ENCODE measurements at regions not wholly inside any gene's neighbourhood (a gene's known extent, or its start where the extent isn't known, plus 50 kb on each side); places are given as distances from the start of the nearest gene placed in this dataset.

- TF ChIP-seq CTCF (IDR thresholded peaks at IDR 0.05; ENCODE audit: unreplicated experiment), result no peak
- no TSS peak for BruUV-seq (replicated peaks)
- Mint-ChIP-seq H3K27me3 (ENCODE audit: unreplicated experiment) (no peaks in the 10 kb centered on the region), H3K4me1 (ENCODE audit: low read depth, unreplicated experiment) (no peaks in the 10 kb centered on the region), H3K4me3 (ENCODE audit: low read depth, unreplicated experiment) (no peak overlapping the region), H3K27ac (ENCODE audit: unreplicated experiment) (no peak overlapping the region), H3K36me3 (ENCODE audit: insufficient read depth, unreplicated experiment) (no peaks in the 10 kb centered on the region), H3K9me3 (ENCODE audit: low read depth, unreplicated experiment) (no peaks in the 10 kb centered on the region)
- no peak for DNase-seq
- CTCF ChIA-PET, result no interaction called here
- intact Hi-C loops (cut with micrococcal nuclease; ENCODE audit: unreplicated experiment), result no loop called here
Measured at GRCh38 chr3:29167180-29167579, 113.7 kb upstream of the RBMS3 start.

GRCh38 chr3:29168081-29168480 is 112.8 kb upstream of the RBMS3 start:
- no TSS peak for BruUV-seq (replicated peaks)

GRCh38 chr3:29168696-29169095 is 112.2 kb upstream of the RBMS3 start:
- no TSS peak for BruUV-seq (replicated peaks)
- Mint-ChIP-seq H3K36me3 (ENCODE audit: insufficient read depth, unreplicated experiment) (no peaks in the 10 kb centered on the region), H3K27me3 (ENCODE audit: unreplicated experiment) (no peaks in the 10 kb centered on the region), H3K4me3 (ENCODE audit: low read depth, unreplicated experiment) (no peak overlapping the region), H3K27ac (ENCODE audit: unreplicated experiment) (no peak overlapping the region), H3K9me3 (ENCODE audit: low read depth, unreplicated experiment) (no peaks in the 10 kb centered on the region), H3K4me1 (ENCODE audit: low read depth, unreplicated experiment) (no peaks in the 10 kb centered on the region)
- DNase-seq, result no peak
- CTCF ChIA-PET, result no interaction called here
- TF ChIP-seq CTCF (IDR thresholded peaks at IDR 0.05; ENCODE audit: unreplicated experiment), result no peak
- intact Hi-C loops (cut with micrococcal nuclease; ENCODE audit: unreplicated experiment), result no loop called here

More at GRCh38 chr3:29168081-29168480, 112.8 kb upstream of the RBMS3 start:
- H3K4me1 Mint-ChIP-seq (ENCODE audit: low read depth, unreplicated experiment), result no peaks in the 10 kb centered on the region
- intact Hi-C loops (cut with micrococcal nuclease; ENCODE audit: unreplicated experiment), result no loop called here
- no peaks in the 10 kb centered on the region for H3K36me3 Mint-ChIP-seq (ENCODE audit: insufficient read depth, unreplicated experiment)
- no peak overlapping the region for H3K4me3 Mint-ChIP-seq (ENCODE audit: low read depth, unreplicated experiment)
- no peaks in the 10 kb centered on the region for H3K9me3 Mint-ChIP-seq (ENCODE audit: low read depth, unreplicated experiment)
- no peaks in the 10 kb centered on the region for H3K27me3 Mint-ChIP-seq (ENCODE audit: unreplicated experiment)
- no peak overlapping the region for H3K27ac Mint-ChIP-seq (ENCODE audit: unreplicated experiment)
- DNase-seq, result no peak
- TF ChIP-seq CTCF (IDR thresholded peaks at IDR 0.05; ENCODE audit: unreplicated experiment), result no peak
- CTCF ChIA-PET, result no interaction called here

- Mint-ChIP-seq H3K36me3 (ENCODE audit: insufficient read depth, unreplicated experiment) (no peaks in the 10 kb centered on the region), H3K27me3 (ENCODE audit: unreplicated experiment) (no peaks in the 10 kb centered on the region), H3K27ac (ENCODE audit: unreplicated experiment) (no peak overlapping the region), H3K4me1 (ENCODE audit: low read depth, unreplicated experiment) (no peaks in the 10 kb centered on the region), H3K4me3 (ENCODE audit: low read depth, unreplicated experiment) (no peak overlapping the region), H3K9me3 (ENCODE audit: low read depth, unreplicated experiment) (no peaks in the 10 kb centered on the region)
- no TSS peak for BruUV-seq (replicated peaks)
- no peak for TF ChIP-seq CTCF (IDR thresholded peaks at IDR 0.05; ENCODE audit: unreplicated experiment)
- CTCF ChIA-PET, result no interaction called here
- DNase-seq, result no peak
- intact Hi-C loops (cut with micrococcal nuclease; ENCODE audit: unreplicated experiment), result no loop called here
Measured at GRCh38 chr3:29169451-29169850, 111.4 kb upstream of the RBMS3 start.

Data from Calu3 (cell line).